ENCODE measurements at regions not wholly inside any gene's neighbourhood (a gene's known extent, or its start where the extent isn't known, plus 50 kb on each side); places are given as distances from the start of the nearest gene placed in this dataset.

DNA sequence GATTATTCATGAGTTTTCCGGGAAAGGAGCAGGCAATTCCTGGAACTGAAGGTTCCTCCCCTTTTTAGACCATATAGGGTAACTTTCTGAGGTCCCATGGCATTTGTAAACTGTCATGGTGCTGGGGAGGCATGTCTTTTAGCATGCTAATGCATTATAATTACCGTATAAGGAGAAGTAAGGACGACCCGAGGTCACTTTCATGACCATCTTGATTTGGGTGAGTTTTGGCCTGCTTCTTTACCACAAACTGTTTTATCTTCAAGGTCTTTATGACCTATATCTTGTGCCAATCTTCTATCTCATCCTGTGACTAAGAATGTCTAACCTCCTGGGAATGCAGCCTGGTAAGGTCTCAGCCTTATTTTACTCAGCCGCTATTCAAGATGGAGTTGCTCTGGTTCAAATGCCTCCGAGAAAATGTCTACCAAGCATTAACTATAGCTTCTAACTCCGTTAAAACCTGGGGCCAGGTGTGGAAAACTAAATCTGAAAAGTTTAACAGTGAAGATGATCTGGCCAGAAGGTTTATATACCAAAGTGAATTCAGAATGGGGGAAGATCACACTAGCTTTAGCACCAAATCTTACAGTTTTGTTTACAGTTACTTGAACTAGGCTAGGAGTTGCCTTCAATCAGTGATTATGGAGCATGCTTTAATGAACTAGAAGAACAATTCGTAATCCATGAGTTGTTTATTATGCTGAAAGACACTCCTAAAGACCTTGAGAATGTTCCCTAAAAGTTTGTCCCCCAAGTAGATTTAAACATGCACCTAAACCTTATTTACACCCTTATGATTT is 80.0 kb upstream of the TOP1 start:
- Histone ChIP-seq H3K9ac (ENCODE audit: low read length) (no peak overlapping the region), H3K27ac (ENCODE audit: low read length in 2 of 2) (no peak overlapping the region), H3K79me2 (ENCODE audit: control insufficient read depth, insufficient read depth, low read length) (no peaks in the 10 kb centered on the region), H3K36me3 (replicated peaks in 1 of 2; ENCODE audit: control extremely low read depth in 1 of 2, control insufficient read depth in 1 of 2, extremely low read depth in 1 of 2, insufficient read depth in 2 of 2, low read length in 1 of 2) (no peaks in the 10 kb centered on the region), H2AFZ (ENCODE audit: insufficient read depth, low read depth, low read length, poor library complexity, severe bottlenecking) (no peak overlapping the region), H3K27me3 (replicated peaks in 1 of 4; ENCODE audit: control extremely low read depth in 1 of 4, control insufficient read depth in 3 of 4, insufficient read depth in 4 of 4, low read length in 3 of 4) (no peaks in the 10 kb centered on the region), H4K20me1 (ENCODE audit: control insufficient read depth, insufficient read depth, low read length, poor library complexity, severe bottlenecking) (no peaks in the 10 kb centered on the region), H3K4me1 (ENCODE audit: control insufficient read depth in 2 of 2, insufficient read depth in 2 of 2, low read length in 2 of 2) (peaks cover 0 to 2% of the 10 kb centered on the region in 2 donors), H3K4me2 (replicated peaks; ENCODE audit: low read depth, low read length, poor library complexity, severe bottlenecking) (no peak overlapping the region), H3K9me3 (ENCODE audit: control extremely low read depth in 1 of 3, control insufficient read depth in 2 of 3, insufficient read depth in 1 of 3, low read length in 2 of 3) (peaks cover 0 to 1% (median 0%) of the 10 kb centered on the region in 3 donors), H3K4me3 (ENCODE audit: control extremely low read depth in 1 of 5, extremely low read depth in 1 of 5, insufficient read depth in 1 of 5, low read depth in 2 of 5, low read length in 4 of 5) (no peak overlapping the region)
- no CpG with 5 or more reads among the region's 8 CpGs for WGBS (ENCODE audit: insufficient coverage)
- Mint-ChIP-seq H3K4me1 (no peaks in the 10 kb centered on the region), H3K9me3 (ENCODE audit: insufficient read depth) (no peaks in the 10 kb centered on the region), H3K4me3 (no peak overlapping the region), H3K27ac (no peak overlapping the region), H3K27me3 (peaks cover 7% of the 10 kb centered on the region)
- ChIA-PET CTCF (interaction anchor here (1.2 kb wide), 1 partner anchor 147 kb away, joined by 3 read pairs; no protein-coding TSS in a partner anchor), POLR2A (no interaction called here)
- ATAC-seq (ENCODE audit: low read depth), result no peak
- no peak for TF ChIP-seq EZH2 (IDR thresholded peaks at IDR 0.05; ENCODE audit: borderline replicate concordance, insufficient read depth, low read depth, low read length, poor library complexity, severe bottlenecking)
- TF ChIP-seq, protein P1, sequence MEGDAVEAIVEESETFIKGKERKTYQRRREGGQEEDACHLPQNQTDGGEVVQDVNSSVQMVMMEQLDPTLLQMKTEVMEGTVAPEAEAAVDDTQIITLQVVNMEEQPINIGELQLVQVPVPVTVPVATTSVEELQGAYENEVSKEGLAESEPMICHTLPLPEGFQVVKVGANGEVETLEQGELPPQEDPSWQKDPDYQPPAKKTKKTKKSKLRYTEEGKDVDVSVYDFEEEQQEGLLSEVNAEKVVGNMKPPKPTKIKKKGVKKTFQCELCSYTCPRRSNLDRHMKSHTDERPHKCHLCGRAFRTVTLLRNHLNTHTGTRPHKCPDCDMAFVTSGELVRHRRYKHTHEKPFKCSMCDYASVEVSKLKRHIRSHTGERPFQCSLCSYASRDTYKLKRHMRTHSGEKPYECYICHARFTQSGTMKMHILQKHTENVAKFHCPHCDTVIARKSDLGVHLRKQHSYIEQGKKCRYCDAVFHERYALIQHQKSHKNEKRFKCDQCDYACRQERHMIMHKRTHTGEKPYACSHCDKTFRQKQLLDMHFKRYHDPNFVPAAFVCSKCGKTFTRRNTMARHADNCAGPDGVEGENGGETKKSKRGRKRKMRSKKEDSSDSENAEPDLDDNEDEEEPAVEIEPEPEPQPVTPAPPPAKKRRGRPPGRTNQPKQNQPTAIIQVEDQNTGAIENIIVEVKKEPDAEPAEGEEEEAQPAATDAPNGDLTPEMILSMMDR (IDR thresholded peaks at IDR 0.05), result no peak
- intact Hi-C loops (cut with micrococcal nuclease), result no loop called here
- DNase-seq, result no peak

DNA sequence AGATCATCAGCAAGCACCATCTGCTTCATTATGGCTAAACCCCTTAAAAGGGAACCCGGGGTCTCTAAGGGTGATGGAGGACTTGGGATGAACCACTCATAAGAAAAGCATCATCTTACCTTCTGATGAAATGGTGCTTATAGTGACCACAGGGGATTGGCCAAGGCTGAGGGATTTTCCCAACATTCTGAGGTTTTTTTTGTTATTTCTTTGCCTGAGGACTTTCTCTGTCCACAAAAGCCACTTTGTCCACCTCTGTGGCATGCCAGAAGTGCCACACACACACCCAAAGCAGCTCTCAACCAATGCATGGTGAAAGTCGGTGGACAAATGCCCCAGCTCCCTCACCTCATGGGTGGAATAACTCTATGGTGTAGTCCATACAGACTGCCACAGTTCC is 79.3 kb upstream of the TOP1 start:
- H3K4me2 ChIP-seq (replicated peaks; ENCODE audit: low read depth, low read length, poor library complexity, severe bottlenecking), result no peak overlapping the region
- H2AFZ ChIP-seq (ENCODE audit: insufficient read depth, low read depth, low read length, poor library complexity, severe bottlenecking), result no peak overlapping the region
- H3K4me1 ChIP-seq (ENCODE audit: control insufficient read depth in 2 of 2, insufficient read depth in 2 of 2, low read length in 2 of 2), result no peaks in the 10 kb centered on the region
- H3K27ac ChIP-seq (ENCODE audit: low read length in 2 of 2), result no peak overlapping the region
- Mint-ChIP-seq H3K9me3 (ENCODE audit: insufficient read depth) (peaks cover 2% of the 10 kb centered on the region), H3K27ac (no peak overlapping the region), H3K27me3 (peaks cover 7% of the 10 kb centered on the region), H3K4me3 (no peak overlapping the region), H3K4me1 (no peaks in the 10 kb centered on the region)
- H3K36me3 ChIP-seq (replicated peaks in 1 of 2; ENCODE audit: control extremely low read depth in 1 of 2, control insufficient read depth in 1 of 2, extremely low read depth in 1 of 2, insufficient read depth in 2 of 2, low read length in 1 of 2), result no peaks in the 10 kb centered on the region
- WGBS (ENCODE audit: insufficient coverage), result no CpG with 5 or more reads among the region's 2 CpGs
- POLR2A ChIA-PET, result no interaction called here
- H4K20me1 ChIP-seq (ENCODE audit: control insufficient read depth, insufficient read depth, low read length, poor library complexity, severe bottlenecking), result no peaks in the 10 kb centered on the region
- ATAC-seq (ENCODE audit: low read depth) (no peak), DNase-seq (no peak)
- H3K4me3 ChIP-seq (ENCODE audit: control extremely low read depth in 1 of 5, extremely low read depth in 1 of 5, insufficient read depth in 1 of 5, low read depth in 2 of 5, low read length in 4 of 5), result no peak overlapping the region
- TF ChIP-seq EZH2 (IDR thresholded peaks at IDR 0.05; ENCODE audit: borderline replicate concordance, insufficient read depth, low read depth, low read length, poor library complexity, severe bottlenecking), result no peak
- TF ChIP-seq, protein P1 (IDR thresholded peaks at IDR 0.05), result no peak
- H3K79me2 ChIP-seq (ENCODE audit: control insufficient read depth, insufficient read depth, low read length), result no peaks in the 10 kb centered on the region
- H3K27me3 ChIP-seq (replicated peaks in 1 of 4; ENCODE audit: control extremely low read depth in 1 of 4, control insufficient read depth in 3 of 4, insufficient read depth in 4 of 4, low read length in 3 of 4), result no peaks in the 10 kb centered on the region
- peaks cover 0 to 4% (median 3%) of the 10 kb centered on the region in 3 donors for H3K9me3 ChIP-seq (ENCODE audit: control extremely low read depth in 1 of 3, control insufficient read depth in 2 of 3, insufficient read depth in 1 of 3, low read length in 2 of 3)
- CTCF ChIA-PET, result interaction anchor here (1.2 kb wide), 1 partner anchor 146 kb away, joined by 3 read pairs; no protein-coding TSS in a partner anchor
- intact Hi-C loops (cut with micrococcal nuclease), result no loop called here
- no peak overlapping the region for H3K9ac ChIP-seq (ENCODE audit: low read length)

All from B cell (primary cell).